A673 (cell line): ENCODE measurements at regions not wholly inside any gene's neighbourhood (a gene's known extent, or its start where the extent isn't known, plus 50 kb on each side); places are given as distances from the start of the nearest gene placed in this dataset.

ENCODE experiments used
- BruUV-seq: library from RNA; stranded (reverse); fragments of 400-500 nt; replicated peaks from 2 replicates; lab custom pipeline; 2021; lab: Mats Ljungman, UMichigan
- CTCF ChIA-PET: fragments of 300-600 bp; sonication (Branson Sonifier 250); formaldehyde crosslinking; loops from one replicate; lab custom pipeline; 2022; ENCODE audit warnings: antibody characterized with exemption; lab: Charles Lee
- POLR2A ChIA-PET: fragments of 300-600 bp; sonication (Branson Sonifier 250); formaldehyde crosslinking; loops from one replicate; lab custom pipeline; 2022; ENCODE audit warnings: antibody characterized with exemption; ENCODE audit not compliant: low non-redundant PET; lab: Charles Lee
- DNase-seq: peaks from one replicate; pipeline ENCODE4 v3.0.0-alpha.2; 2015; ENCODE audit warnings: low spot score
- H3K27ac ChIP-seq: fragments of 200-600 bp; sonication (generic); 2 replicates; pipeline ENCODE4 v1.5.1; 2016; ENCODE audit warnings: mixed run types, low read depth, mild to moderate bottlenecking, mixed read lengths, antibody characterized with exemption, low read length; ENCODE audit not compliant: poor library complexity, severe bottlenecking
- H3K27me3 ChIP-seq: fragments of 200-600 bp; sonication (generic); replicated peaks from 2 replicates; pipeline ENCODE4 v1.6.1; 2017; ENCODE audit warnings: mixed run types, low read depth, mild to moderate bottlenecking, mixed read lengths, antibody characterized with exemption, low read length; ENCODE audit not compliant: insufficient read depth, poor library complexity
- H3K36me3 ChIP-seq: fragments of 200-600 bp; sonication (generic); 2 replicates; pipeline ENCODE4 v1.6.1; 2016; ENCODE audit warnings: mixed run types, mild to moderate bottlenecking, mixed read lengths, antibody characterized with exemption, low read length; ENCODE audit not compliant: insufficient read depth, poor library complexity, severe bottlenecking
- H3K4me1 ChIP-seq: fragments of 200-600 bp; sonication (generic); 2 replicates; pipeline ENCODE4 v1.6.1; 2017; ENCODE audit warnings: mixed run types, mild to moderate bottlenecking, mixed read lengths, antibody characterized with exemption, low read length; ENCODE audit not compliant: insufficient read depth, poor library complexity, severe bottlenecking
- H3K4me3 ChIP-seq: fragments of 200-600 bp; sonication (generic); 2 replicates; pipeline ENCODE4 v1.5.1; 2016; ENCODE audit warnings: low read depth, mixed run types, mild to moderate bottlenecking, mixed read lengths, low read length; ENCODE audit not compliant: poor library complexity, severe bottlenecking
- H3K9me3 ChIP-seq: fragments of 200-600 bp; sonication (generic); 2 replicates; pipeline ENCODE4 v1.6.1; 2016; ENCODE audit warnings: mixed run types, low read depth, mild to moderate bottlenecking, mixed read lengths, antibody characterized with exemption, low read length; ENCODE audit not compliant: poor library complexity, severe bottlenecking
- EZH2 ChIP-seq: fragments of 200-600 bp; sonication (generic); IDR thresholded peaks from 2 replicates; pipeline ENCODE4 v1.6.1; 2017; ENCODE audit warnings: borderline replicate concordance, low read depth, mild to moderate bottlenecking, mixed read lengths, antibody characterized with exemption, low read length; ENCODE audit not compliant: poor library complexity, severe bottlenecking
- intact Hi-C: fragments of 100-400 bp; cut with micrococcal nuclease; formaldehyde crosslinking; loops from one replicate; pipeline ENCODE4 v1.10.0; 2022; ENCODE audit not compliant: unreplicated experiment
- TF ChIP-seq, protein P1 (sequence below): fragments of 300-800, 200-600 bp; sonication (generic); conservative IDR thresholded peaks from 2 replicates; pipeline ENCODE4 v1.5.1; 2017; ENCODE audit warnings: low read depth, mild to moderate bottlenecking, antibody characterized with exemption, low read length, moderate library complexity, mixed read lengths

DNA sequence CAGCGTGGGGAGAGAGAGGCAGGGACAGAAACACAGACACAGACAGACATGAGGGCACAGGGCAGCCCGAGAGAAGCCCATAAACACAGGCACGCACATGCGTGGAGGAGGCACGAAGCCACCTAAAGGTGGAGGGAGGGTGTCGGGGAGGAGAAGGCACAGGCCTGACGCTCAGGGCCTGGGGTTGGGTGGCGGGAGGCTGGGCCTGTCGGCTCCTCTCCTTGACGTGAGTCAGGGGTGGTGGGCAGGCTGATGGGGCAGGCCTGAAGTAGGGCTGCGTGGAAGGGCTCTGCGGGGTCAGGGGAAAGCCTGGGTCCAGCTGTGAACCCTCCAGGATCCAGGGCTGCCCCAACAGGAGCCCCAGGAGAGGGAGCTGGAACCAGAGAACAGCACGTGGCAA lies 74.2 kb downstream of the EPHB3 start:
- TF ChIP-seq EZH2 = no peak
- TF ChIP-seq, protein P1, sequence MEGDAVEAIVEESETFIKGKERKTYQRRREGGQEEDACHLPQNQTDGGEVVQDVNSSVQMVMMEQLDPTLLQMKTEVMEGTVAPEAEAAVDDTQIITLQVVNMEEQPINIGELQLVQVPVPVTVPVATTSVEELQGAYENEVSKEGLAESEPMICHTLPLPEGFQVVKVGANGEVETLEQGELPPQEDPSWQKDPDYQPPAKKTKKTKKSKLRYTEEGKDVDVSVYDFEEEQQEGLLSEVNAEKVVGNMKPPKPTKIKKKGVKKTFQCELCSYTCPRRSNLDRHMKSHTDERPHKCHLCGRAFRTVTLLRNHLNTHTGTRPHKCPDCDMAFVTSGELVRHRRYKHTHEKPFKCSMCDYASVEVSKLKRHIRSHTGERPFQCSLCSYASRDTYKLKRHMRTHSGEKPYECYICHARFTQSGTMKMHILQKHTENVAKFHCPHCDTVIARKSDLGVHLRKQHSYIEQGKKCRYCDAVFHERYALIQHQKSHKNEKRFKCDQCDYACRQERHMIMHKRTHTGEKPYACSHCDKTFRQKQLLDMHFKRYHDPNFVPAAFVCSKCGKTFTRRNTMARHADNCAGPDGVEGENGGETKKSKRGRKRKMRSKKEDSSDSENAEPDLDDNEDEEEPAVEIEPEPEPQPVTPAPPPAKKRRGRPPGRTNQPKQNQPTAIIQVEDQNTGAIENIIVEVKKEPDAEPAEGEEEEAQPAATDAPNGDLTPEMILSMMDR = no peak
- H3K36me3 ChIP-seq = no peaks in the 10 kb centered on the region
- H3K27ac ChIP-seq = no peak overlapping the region
- intact Hi-C loops = no loop called here
- no peak overlapping the region for H3K4me3 ChIP-seq
- H3K9me3 ChIP-seq = no peaks in the 10 kb centered on the region
- H3K27me3 ChIP-seq = no peaks in the 10 kb centered on the region
- DNase-seq = no peak
- ChIA-PET CTCF (no interaction called here), POLR2A (no interaction called here)
- H3K4me1 ChIP-seq = peaks cover 5% of the 10 kb centered on the region
- BruUV-seq = no TSS peak

DNA sequence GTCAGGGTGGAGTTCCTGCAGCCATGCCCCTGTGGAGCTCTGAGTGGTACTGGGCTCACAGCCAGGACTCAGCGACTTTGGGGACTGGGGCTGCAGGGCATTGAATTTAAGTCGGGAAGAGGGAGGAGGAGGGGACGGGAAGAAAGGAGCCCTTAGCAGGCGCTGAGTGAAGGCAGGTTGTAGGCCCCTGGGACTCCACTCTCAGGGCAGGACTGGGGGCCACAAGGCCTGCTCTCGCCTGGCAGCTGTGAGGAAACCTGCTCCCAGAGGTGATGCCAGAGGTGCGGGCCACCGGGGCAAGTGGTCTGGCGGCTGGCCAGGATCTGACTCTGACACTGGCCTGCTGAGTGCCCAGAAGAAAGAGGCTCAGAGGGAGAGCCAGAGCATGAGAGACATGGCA lies 73.5 kb downstream of the EPHB3 start:
- intact Hi-C loops = no loop called here
- DNase-seq = no peak
- CTCF ChIA-PET = no interaction called here
- H3K27ac ChIP-seq = no peak overlapping the region
- H3K27me3 ChIP-seq = no peaks in the 10 kb centered on the region
- no peaks in the 10 kb centered on the region for H3K36me3 ChIP-seq
- H3K4me3 ChIP-seq = no peak overlapping the region
- H3K4me1 ChIP-seq = peaks cover 5% of the 10 kb centered on the region
- POLR2A ChIA-PET = no interaction called here
- TF ChIP-seq, protein P1 = no peak
- TF ChIP-seq EZH2 = no peak
- no TSS peak for BruUV-seq
- no peaks in the 10 kb centered on the region for H3K9me3 ChIP-seq

DNA sequence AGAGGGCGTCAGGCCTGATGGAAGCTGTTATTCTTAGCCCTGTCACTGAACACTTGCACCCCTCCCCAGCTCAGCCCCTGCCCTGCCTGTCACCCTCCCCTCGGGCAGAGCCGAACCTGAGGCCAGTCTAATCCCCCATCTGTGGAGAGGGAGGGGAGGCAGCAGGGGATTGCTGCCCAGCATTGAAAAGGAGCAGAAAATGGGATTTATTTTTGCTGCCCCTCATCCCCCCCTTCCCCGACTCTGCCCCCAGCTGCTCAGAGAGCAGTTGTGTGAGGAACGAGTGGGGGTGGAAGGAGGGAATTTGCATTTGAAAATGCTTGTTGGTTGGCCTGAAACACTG lies 71.6 kb downstream of the EPHB3 start:
- Histone ChIP-seq H3K4me3 (no peak overlapping the region), H3K9me3 (no peaks in the 10 kb centered on the region), H3K27ac (no peak overlapping the region), H3K4me1 (peaks cover 5% of the 10 kb centered on the region), H3K36me3 (no peaks in the 10 kb centered on the region), H3K27me3 (no peaks in the 10 kb centered on the region)
- DNase-seq = no peak
- ChIA-PET POLR2A (no interaction called here), CTCF (no interaction called here)
- intact Hi-C loops = no loop called here
- TF ChIP-seq EZH2 = no peak
- TF ChIP-seq, protein P1 = no peak
- no TSS peak for BruUV-seq
